ENCODE measurements at regions not wholly inside any gene's neighbourhood (a gene's known extent, or its start where the extent isn't known, plus 50 kb on each side); places are given as distances from the start of the nearest gene placed in this dataset.
"Not testable (repeated sequence)": the region's sequence is repeated elsewhere in the genome, so short reads cannot be mapped to it uniquely, and the experiment has no call there.

DNA sequence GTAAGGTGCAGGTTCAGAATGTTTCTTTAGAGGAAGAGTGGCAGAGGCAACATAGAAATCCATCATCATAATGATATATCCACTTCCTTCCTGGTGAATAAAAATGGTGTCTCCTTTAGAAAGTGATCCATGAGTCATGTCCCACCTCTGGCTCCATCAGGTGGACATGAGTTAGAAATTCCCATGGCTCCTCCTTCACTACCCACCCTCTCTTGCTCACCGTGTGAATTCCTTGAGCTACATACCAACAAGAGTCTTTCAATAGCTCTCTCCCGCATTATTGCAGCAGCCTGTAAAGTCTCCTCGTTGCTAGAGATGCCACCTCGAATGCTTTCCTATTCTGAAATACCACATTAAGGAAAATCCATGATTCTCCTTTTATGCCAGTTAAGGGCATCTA is 317.6 kb downstream of the LNPK start:
- H3K36me3 ChIP-seq, result no peaks in the 10 kb centered on the region

GRCh38 chr2:175679728-175680127 is 322.3 kb downstream of the LNPK start:
- TF ChIP-seq, protein P1, sequence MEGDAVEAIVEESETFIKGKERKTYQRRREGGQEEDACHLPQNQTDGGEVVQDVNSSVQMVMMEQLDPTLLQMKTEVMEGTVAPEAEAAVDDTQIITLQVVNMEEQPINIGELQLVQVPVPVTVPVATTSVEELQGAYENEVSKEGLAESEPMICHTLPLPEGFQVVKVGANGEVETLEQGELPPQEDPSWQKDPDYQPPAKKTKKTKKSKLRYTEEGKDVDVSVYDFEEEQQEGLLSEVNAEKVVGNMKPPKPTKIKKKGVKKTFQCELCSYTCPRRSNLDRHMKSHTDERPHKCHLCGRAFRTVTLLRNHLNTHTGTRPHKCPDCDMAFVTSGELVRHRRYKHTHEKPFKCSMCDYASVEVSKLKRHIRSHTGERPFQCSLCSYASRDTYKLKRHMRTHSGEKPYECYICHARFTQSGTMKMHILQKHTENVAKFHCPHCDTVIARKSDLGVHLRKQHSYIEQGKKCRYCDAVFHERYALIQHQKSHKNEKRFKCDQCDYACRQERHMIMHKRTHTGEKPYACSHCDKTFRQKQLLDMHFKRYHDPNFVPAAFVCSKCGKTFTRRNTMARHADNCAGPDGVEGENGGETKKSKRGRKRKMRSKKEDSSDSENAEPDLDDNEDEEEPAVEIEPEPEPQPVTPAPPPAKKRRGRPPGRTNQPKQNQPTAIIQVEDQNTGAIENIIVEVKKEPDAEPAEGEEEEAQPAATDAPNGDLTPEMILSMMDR (IDR thresholded peaks at IDR 0.05), result no peak
- H3K27me3 ChIP-seq, result peaks cover 0 to 18% of the 10 kb centered on the region in 2 donors
- H3K36me3 ChIP-seq, result no peaks in the 10 kb centered on the region
- no peaks in the 10 kb centered on the region for H3K4me1 ChIP-seq
- no peaks in the 10 kb centered on the region for H3K9me3 ChIP-seq
- no peak overlapping the region for H3K4me3 ChIP-seq
- no peak overlapping the region for H3K27ac ChIP-seq
- no peak for DNase-seq
- intact Hi-C loops (cut with DNase I; ENCODE audit: low total_unique reads), result no loop called here

More for the DNA sequence above, 317.6 kb downstream of the LNPK start:
- TF ChIP-seq, protein P1 (IDR thresholded peaks at IDR 0.05), result no peak
- no peaks in the 10 kb centered on the region for H3K4me1 ChIP-seq
- DNase-seq, result no peak
- intact Hi-C loops (cut with DNase I; ENCODE audit: low total_unique reads), result no loop called here
- H3K4me3 ChIP-seq, result no peak overlapping the region
- H3K27ac ChIP-seq, result no peak overlapping the region
- no peaks in the 10 kb centered on the region for H3K9me3 ChIP-seq
- H3K27me3 ChIP-seq, result peaks cover 0 to 51% of the 10 kb centered on the region in 2 donors

DNA sequence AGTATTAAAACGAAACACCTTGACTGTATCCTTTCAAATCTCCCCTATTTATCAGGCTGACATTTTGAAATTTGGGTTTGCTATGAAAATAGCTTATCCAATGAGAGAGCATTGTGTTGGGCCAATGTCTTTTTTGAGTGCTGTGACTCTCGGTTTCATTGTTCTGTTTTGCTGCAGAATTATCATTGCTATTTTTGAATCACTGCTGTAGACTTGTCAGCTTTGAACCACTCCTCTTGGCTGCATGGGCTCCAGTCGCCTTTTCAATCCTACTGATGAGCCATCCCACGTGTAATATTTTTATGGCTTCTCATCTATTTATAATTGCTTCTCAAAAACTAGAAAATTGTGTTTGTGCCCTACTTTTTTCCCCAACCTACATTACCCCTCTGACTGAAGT is 322.8 kb downstream of the LNPK start:
- Histone ChIP-seq H3K27ac (no peak overlapping the region), H3K36me3 (no peaks in the 10 kb centered on the region), H3K4me1 (no peaks in the 10 kb centered on the region), H3K4me3 (no peak overlapping the region), H3K9me3 (no peaks in the 10 kb centered on the region), H3K27me3 (peaks cover 0 to 13% of the 10 kb centered on the region in 2 donors)
- no peak for DNase-seq
- TF ChIP-seq, protein P1 (IDR thresholded peaks at IDR 0.05), result no peak
- intact Hi-C loops (cut with DNase I; ENCODE audit: low total_unique reads), result no loop called here

DNA sequence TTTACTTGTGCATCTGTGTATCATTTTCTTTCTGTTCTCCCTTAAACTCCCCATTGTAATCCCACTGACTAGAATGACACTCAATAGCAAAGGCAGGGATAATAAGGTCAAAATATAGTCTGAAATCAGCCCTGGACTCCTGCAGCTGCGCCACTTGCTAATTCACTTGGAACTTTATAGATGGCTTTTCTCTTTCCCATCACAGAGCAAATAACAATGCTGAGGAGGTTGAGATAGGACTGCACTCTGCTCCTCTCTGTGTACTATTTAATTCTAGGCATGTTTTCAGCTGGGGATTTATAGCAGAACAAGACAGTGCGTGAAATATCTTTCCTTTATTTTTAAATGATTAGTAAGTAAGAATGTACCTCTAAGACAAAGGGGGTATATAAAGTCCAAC is 324.2 kb downstream of the LNPK start:
- intact Hi-C loops (cut with DNase I; ENCODE audit: low total_unique reads), result no loop called here
- TF ChIP-seq, protein P1 (IDR thresholded peaks at IDR 0.05), result no peak
- Histone ChIP-seq H3K4me3 (no peak overlapping the region), H3K27me3 (peaks cover 0 to 5% of the 10 kb centered on the region in 2 donors), H3K36me3 (no peaks in the 10 kb centered on the region), H3K27ac (no peak overlapping the region), H3K9me3 (peaks cover 0 to 5% (median 4%) of the 10 kb centered on the region in 3 donors), H3K4me1 (no peaks in the 10 kb centered on the region)
- DNase-seq, result no peak

DNA sequence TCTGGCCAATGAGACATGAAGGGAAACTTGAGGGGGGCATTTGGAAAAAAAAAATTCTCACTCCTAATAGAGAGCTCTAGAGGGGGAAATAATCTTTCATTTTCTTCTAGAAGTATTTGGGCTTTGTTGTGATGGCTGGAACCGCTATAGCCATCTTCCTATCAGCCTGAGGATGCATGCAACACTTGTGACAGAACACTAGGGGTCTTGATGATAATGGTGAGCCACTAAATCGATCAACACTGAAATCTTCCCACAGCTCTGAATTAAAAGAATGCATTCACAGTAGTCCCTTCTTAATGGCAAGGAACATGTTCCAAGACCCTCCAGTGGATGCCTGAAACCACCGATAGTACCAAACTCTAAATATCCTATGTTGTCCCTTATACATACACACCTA is 325.3 kb downstream of the LNPK start:
- peaks cover 0 to 5% (median 4%) of the 10 kb centered on the region in 3 donors for H3K9me3 ChIP-seq
- DNase-seq, result no peak
- no peaks in the 10 kb centered on the region for H3K27me3 ChIP-seq
- TF ChIP-seq, protein P1 (IDR thresholded peaks at IDR 0.05), result no peak
- intact Hi-C loops (cut with DNase I; ENCODE audit: low total_unique reads), result no loop called here
- no peaks in the 10 kb centered on the region for H3K36me3 ChIP-seq
- H3K27ac ChIP-seq, result no peak overlapping the region
- no peaks in the 10 kb centered on the region for H3K4me1 ChIP-seq
- no peak overlapping the region for H3K4me3 ChIP-seq

DNA sequence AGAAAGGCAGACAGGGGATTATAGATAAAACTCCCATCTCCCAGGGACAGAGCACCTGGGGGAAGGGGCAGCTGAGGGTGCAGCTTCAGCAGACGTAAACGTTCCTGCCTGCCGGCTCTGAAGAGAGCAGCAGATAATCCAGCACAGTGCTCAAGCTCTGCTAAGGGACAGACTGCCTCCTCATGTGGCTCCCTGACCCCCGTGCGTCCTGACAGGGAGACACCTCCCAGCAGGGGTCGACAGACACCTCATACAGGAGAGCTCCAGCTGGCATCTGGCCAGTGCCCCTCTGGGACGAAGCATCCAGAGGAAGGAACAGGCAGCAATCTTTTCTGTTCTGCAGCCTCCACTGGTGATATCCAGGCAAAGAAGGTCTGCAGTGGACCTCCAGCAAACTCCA is 333.3 kb downstream of the LNPK start:
- H3K36me3 ChIP-seq; H3K9me3 ChIP-seq; H3K27ac ChIP-seq; H3K4me3 ChIP-seq; H3K27me3 ChIP-seq; DNase-seq; intact Hi-C loops (cut with DNase I; ENCODE audit: low total_unique reads); H3K4me1 ChIP-seq: not testable (repeated sequence)

All from tibial artery (tissue), 4 donors.